ENCODE measurements at regions not wholly inside any gene's neighbourhood (a gene's known extent, or its start where the extent isn't known, plus 50 kb on each side); places are given as distances from the start of the nearest gene placed in this dataset.
"Not testable (repeated sequence)": the region's sequence is repeated elsewhere in the genome, so short reads cannot be mapped to it uniquely, and the experiment has no call there.

- TF ChIP-seq CTCF, POLR2A (IDR thresholded peaks at IDR 0.05): not testable (repeated sequence)
Measured at GRCh38 chr2:111421949-111422348, 301.2 kb downstream of the BCL2L11 start.

All from thyroid gland (tissue), 4 donors.